ENCODE measurements at regions not wholly inside any gene's neighbourhood (a gene's known extent, or its start where the extent isn't known, plus 50 kb on each side); places are given as distances from the start of the nearest gene placed in this dataset.

DNA sequence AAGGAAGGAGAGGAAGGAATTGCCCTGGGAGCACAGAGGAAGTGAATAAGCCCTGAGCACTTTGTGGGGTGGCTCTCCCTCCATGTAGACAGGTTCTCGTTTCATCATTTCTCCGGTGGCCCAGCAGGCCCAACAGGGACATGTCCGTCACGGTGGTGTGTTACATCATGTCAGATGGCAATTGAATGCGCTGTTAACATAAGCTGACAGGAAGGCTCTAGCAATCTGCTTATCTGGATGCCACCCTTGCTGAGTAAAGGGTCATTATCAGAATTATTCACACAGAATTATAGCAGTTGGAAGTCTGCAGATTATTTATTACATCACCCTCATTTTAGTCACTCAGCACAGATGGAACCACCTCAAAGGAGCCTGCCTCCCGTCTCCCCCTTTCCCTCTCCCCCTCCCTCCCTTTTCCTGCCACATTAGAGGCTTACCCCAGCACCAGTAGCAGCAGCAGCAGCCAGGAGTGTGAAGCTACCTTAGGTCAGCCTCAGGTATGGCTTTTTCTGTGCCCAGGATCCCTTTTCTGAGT lies 124.3 kb upstream of the TRIM2 start:
- no peak for TF ChIP-seq POLR2A (IDR thresholded peaks at IDR 0.05)
- no peak for TF ChIP-seq POLR2AphosphoS5 (IDR thresholded peaks at IDR 0.05)
- no peak for TF ChIP-seq EP300 (IDR thresholded peaks at IDR 0.05)
